GM12878 (cell line): ENCODE measurements at regions not wholly inside any gene's neighbourhood (a gene's known extent, or its start where the extent isn't known, plus 50 kb on each side); places are given as distances from the start of the nearest gene placed in this dataset.

ENCODE experiments used
- CBX3 ChIP-seq: fragments of 200-600 bp; sonication (generic); IDR thresholded peaks from 2 replicates; pipeline ENCODE4 v1.6.1; 2016; ENCODE audit warnings: low read depth, borderline replicate concordance
- JUNB ChIP-seq: IDR thresholded peaks from 2 replicates; pipeline ENCODE4 v1.6.1; 2016; ENCODE audit warnings: antibody characterized with exemption, mild to moderate bottlenecking
- KDM1A ChIP-seq: fragments of 200-600 bp; sonication (generic); IDR thresholded peaks from 2 replicates; pipeline ENCODE4 v1.6.1; 2016; ENCODE audit warnings: borderline replicate concordance
- NRF1 ChIP-seq: conservative IDR thresholded peaks from 2 replicates; pipeline ENCODE4 v1.6.1; 2011; ENCODE audit warnings: mild to moderate bottlenecking, low read depth, low read length, improper control_type of control experiment
- POU2F2 ChIP-seq: IDR thresholded peaks from 3 replicates; pipeline ENCODE4 v1.6.1; 2011; ENCODE audit warnings: low read depth, mild to moderate bottlenecking, low read length, borderline replicate concordance
- SREBF1 ChIP-seq: IDR thresholded peaks from 2 replicates; pipeline ENCODE4 v1.6.1; 2012; ENCODE audit warnings: mild to moderate bottlenecking, low read length
- TF ChIP-seq, protein P1 (sequence below): fragments of 450-650 bp; IDR thresholded peaks from 2 replicates; pipeline ENCODE4 v1.6.1; 2014; ENCODE audit warnings: mild to moderate bottlenecking
- TF ChIP-seq, protein P2 (sequence below): IDR thresholded peaks from 2 replicates; pipeline ENCODE4 v1.6.1; 2012; ENCODE audit warnings: mild to moderate bottlenecking, low read depth, low read length

DNA sequence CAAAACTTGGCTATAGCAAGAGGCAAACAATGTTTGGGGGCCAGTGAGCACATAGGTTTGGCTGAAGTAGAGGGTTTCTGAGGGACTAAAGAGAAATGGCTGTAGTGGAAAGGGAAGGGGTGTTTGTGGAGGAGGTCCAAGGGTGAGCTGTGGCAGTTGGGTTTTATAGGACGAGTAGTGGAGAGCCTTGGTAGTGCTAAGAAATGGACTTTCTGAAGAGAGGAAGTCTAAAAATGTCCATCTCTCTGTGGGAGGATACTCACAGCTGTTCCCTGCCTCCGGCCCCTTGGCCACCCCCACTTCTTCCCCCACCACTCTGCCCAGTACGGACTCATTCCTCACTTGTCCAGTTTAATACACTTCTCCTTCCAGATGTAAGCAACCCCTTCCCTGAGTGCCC is 64.3 kb downstream of the ZNF22 start (continued):
- TF ChIP-seq NRF1 (no peak), SREBF1 (no peak), CBX3 (no peak), KDM1A (no peak), JUNB (no peak), POU2F2 (no peak)
- TF ChIP-seq, protein P1, sequence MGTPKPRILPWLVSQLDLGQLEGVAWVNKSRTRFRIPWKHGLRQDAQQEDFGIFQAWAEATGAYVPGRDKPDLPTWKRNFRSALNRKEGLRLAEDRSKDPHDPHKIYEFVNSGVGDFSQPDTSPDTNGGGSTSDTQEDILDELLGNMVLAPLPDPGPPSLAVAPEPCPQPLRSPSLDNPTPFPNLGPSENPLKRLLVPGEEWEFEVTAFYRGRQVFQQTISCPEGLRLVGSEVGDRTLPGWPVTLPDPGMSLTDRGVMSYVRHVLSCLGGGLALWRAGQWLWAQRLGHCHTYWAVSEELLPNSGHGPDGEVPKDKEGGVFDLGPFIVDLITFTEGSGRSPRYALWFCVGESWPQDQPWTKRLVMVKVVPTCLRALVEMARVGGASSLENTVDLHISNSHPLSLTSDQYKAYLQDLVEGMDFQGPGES, result no peak
- TF ChIP-seq, protein P2, sequence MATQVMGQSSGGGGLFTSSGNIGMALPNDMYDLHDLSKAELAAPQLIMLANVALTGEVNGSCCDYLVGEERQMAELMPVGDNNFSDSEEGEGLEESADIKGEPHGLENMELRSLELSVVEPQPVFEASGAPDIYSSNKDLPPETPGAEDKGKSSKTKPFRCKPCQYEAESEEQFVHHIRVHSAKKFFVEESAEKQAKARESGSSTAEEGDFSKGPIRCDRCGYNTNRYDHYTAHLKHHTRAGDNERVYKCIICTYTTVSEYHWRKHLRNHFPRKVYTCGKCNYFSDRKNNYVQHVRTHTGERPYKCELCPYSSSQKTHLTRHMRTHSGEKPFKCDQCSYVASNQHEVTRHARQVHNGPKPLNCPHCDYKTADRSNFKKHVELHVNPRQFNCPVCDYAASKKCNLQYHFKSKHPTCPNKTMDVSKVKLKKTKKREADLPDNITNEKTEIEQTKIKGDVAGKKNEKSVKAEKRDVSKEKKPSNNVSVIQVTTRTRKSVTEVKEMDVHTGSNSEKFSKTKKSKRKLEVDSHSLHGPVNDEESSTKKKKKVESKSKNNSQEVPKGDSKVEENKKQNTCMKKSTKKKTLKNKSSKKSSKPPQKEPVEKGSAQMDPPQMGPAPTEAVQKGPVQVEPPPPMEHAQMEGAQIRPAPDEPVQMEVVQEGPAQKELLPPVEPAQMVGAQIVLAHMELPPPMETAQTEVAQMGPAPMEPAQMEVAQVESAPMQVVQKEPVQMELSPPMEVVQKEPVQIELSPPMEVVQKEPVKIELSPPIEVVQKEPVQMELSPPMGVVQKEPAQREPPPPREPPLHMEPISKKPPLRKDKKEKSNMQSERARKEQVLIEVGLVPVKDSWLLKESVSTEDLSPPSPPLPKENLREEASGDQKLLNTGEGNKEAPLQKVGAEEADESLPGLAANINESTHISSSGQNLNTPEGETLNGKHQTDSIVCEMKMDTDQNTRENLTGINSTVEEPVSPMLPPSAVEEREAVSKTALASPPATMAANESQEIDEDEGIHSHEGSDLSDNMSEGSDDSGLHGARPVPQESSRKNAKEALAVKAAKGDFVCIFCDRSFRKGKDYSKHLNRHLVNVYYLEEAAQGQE, result no peak
